ENCODE measurements at regions not wholly inside any gene's neighbourhood (a gene's known extent, or its start where the extent isn't known, plus 50 kb on each side); places are given as distances from the start of the nearest gene placed in this dataset.

DNA sequence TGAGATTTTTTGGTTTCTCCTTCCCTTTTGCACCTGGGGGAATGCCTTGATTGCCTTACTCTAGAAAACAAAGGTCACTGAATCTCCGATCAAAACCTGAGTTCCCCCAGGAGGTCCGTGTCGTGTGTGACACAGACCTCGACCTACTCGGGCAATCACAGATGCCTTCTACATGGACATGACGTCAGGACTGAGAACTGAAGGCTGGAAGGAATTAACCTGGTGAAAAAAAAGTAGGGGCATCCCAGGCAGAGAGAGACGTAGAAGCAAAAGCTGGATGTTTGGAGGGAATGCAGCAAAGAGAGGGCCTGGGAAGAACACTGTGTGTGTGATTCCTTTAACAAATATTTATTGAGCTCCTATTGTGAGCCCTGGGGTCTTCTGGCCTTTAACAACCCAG, 178.0 kb downstream of the PRDM2 start:
- Histone ChIP-seq H3K4me1 (no peaks in the 10 kb centered on the region), H3K27ac (no peak overlapping the region), H3K9me3 (no peaks in the 10 kb centered on the region), H3K36me3 (no peaks in the 10 kb centered on the region), H3K4me3 (no peak overlapping the region), H3K27me3 (peaks cover 6% of the 10 kb centered on the region)
- TF ChIP-seq EP300 (IDR thresholded peaks at IDR 0.05) (no peak), POLR2AphosphoS5 (IDR thresholded peaks at IDR 0.05) (no peak), POLR2A (IDR thresholded peaks at IDR 0.05) (no peak)
- TF ChIP-seq, protein P1, sequence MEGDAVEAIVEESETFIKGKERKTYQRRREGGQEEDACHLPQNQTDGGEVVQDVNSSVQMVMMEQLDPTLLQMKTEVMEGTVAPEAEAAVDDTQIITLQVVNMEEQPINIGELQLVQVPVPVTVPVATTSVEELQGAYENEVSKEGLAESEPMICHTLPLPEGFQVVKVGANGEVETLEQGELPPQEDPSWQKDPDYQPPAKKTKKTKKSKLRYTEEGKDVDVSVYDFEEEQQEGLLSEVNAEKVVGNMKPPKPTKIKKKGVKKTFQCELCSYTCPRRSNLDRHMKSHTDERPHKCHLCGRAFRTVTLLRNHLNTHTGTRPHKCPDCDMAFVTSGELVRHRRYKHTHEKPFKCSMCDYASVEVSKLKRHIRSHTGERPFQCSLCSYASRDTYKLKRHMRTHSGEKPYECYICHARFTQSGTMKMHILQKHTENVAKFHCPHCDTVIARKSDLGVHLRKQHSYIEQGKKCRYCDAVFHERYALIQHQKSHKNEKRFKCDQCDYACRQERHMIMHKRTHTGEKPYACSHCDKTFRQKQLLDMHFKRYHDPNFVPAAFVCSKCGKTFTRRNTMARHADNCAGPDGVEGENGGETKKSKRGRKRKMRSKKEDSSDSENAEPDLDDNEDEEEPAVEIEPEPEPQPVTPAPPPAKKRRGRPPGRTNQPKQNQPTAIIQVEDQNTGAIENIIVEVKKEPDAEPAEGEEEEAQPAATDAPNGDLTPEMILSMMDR (IDR thresholded peaks at IDR 0.05), result no peak
- no peak for DNase-seq (ENCODE audit: low spot score in 2 of 2)
- WGBS, result 79% methylated on average over 7 of the region's 7 CpGs

DNA sequence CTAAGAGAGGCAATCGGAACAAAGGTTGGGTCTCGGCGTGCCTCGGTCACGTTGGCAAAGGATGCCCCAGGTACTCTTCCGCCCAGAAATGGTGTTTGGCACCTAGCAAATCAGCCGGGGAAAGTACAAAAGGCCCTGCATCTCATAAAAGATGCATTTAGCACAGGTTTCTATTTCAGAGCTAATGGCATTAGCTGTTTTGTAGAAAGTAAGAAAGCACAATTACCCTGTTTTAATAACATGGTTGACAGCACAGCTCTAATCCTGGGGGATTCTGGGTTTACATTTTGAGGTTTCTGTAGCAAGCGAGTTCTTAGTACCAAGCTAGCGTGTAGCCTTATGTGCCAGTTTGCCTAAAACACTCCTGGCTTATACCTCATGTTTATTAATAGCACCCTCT, 178.5 kb downstream of the PRDM2 start:
- Histone ChIP-seq H3K4me3 (no peak overlapping the region), H3K9me3 (no peaks in the 10 kb centered on the region), H3K27me3 (peaks cover 6% of the 10 kb centered on the region), H3K36me3 (no peaks in the 10 kb centered on the region), H3K27ac (no peak overlapping the region), H3K4me1 (no peaks in the 10 kb centered on the region)
- no peak for DNase-seq (ENCODE audit: low spot score in 2 of 2)
- no peak for TF ChIP-seq EP300 (IDR thresholded peaks at IDR 0.05)
- no peak for TF ChIP-seq POLR2AphosphoS5 (IDR thresholded peaks at IDR 0.05)
- TF ChIP-seq, protein P1 (IDR thresholded peaks at IDR 0.05), result no peak
- TF ChIP-seq POLR2A (IDR thresholded peaks at IDR 0.05), result no peak
- 81% methylated on average over 9 of the region's 9 CpGs for WGBS

DNA sequence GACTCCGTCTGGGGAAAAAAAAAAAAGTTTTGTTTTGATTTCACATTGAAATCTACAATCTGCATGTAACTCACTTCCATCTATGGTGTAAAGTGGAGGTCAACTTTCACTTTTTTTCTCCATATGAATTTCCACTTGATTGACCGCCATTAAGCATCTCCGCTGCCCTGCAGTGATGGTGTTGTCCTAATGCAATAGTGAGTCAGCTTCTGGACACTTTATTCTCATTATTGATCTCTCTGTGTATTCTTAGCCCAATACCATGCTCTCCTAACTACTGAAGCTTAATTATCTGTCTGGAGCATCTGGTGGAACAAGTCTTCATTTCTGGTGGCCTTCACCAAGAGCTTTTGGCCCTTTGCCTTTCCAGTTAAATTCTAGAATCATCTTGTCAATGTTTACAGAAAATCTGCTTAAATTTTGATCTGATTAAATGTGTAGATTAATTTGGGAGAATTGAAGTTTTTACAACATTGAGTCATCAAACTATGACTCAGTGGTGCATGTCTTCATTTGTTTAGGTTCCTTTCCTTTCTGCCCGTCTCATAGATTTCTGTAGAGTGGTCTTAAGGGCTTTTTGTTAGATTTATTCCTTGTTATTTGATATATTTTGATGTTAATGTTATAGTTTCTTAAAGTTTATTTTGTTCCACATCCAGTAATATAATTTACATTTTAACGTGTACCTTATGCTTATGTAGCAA, 181.5 kb downstream of the PRDM2 start:
- 76% methylated on average over 5 of the region's 5 CpGs for WGBS
- Histone ChIP-seq H3K27ac (no peak overlapping the region), H3K9me3 (no peaks in the 10 kb centered on the region), H3K27me3 (peaks cover 3% of the 10 kb centered on the region), H3K4me3 (no peak overlapping the region), H3K4me1 (no peaks in the 10 kb centered on the region), H3K36me3 (no peaks in the 10 kb centered on the region)
- TF ChIP-seq, protein P1 (IDR thresholded peaks at IDR 0.05), result no peak
- no peak for TF ChIP-seq POLR2A (IDR thresholded peaks at IDR 0.05)
- no peak for TF ChIP-seq POLR2AphosphoS5 (IDR thresholded peaks at IDR 0.05)
- no peak for TF ChIP-seq EP300 (IDR thresholded peaks at IDR 0.05)
- DNase-seq (ENCODE audit: low spot score in 2 of 2), result no peak

DNA sequence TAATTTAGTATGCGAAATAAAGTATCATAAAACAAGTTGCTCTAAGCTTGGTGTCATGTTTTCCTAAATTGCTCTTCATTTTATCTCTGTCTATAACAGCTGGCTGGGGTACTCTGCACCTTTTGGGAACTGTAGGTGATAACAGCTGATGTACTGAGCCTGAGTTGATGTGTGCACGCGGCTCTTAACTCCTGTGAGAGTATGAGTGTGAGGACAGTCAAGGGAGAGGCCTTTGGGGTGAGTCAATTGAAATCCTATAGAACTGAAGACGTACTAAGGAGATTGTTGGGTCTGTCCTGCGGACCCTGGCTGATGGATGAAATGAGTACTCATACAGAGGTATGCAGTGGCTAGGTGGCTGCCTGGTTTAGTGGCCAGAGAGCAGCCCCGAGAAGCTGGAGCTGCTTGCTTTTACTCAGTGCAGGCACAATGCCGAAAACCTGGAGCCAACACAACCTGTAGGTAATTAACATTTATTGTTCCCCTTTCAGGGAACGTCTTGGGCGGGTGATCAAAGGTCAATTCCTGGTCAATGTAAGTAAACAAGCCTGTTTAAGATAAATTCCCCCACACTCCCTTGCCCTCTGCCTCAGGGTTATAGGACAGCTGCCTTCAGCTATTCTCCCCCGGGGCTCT, 188.5 kb downstream of the PRDM2 start:
- H3K27ac ChIP-seq, result no peak overlapping the region
- H3K36me3 ChIP-seq, result no peaks in the 10 kb centered on the region
- peaks cover 42% of the 10 kb centered on the region for H3K27me3 ChIP-seq
- WGBS, result 60% methylated on average over 10 of the region's 10 CpGs
- no peaks in the 10 kb centered on the region for H3K9me3 ChIP-seq
- DNase-seq (ENCODE audit: low spot score in 2 of 2), result no peak
- TF ChIP-seq, protein P1 (IDR thresholded peaks at IDR 0.05), result no peak
- no peak for TF ChIP-seq POLR2AphosphoS5 (IDR thresholded peaks at IDR 0.05)
- no peak for TF ChIP-seq POLR2A (IDR thresholded peaks at IDR 0.05)
- no peak for TF ChIP-seq EP300 (IDR thresholded peaks at IDR 0.05)
- H3K4me3 ChIP-seq, result no peak overlapping the region
- H3K4me1 ChIP-seq, result peaks cover 15% of the 10 kb centered on the region

DNA sequence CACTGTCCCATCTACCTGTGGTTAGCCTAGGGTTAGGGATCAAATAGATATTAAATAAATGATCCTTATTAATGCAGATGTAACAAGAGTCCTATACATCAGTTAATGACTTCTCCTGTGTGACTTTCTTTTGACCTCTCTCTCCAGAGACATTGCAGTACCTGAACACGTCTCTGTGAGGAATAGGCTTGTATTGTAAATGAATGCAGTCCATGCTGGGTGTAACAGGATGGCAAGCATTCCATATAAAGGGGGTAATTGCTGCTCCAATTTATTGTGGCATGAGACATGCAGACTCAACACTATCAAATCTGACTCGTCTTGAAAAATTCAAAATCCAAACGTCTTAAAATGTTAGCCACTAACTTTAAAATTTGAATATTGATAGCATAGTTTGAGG, 189.5 kb downstream of the PRDM2 start:
- Histone ChIP-seq H3K27ac (no peak overlapping the region), H3K9me3 (no peaks in the 10 kb centered on the region), H3K4me1 (peaks cover 16% of the 10 kb centered on the region), H3K4me3 (no peak overlapping the region), H3K36me3 (no peaks in the 10 kb centered on the region), H3K27me3 (peaks cover 51% of the 10 kb centered on the region)
- DNase-seq (ENCODE audit: low spot score in 2 of 2), result no peak
- TF ChIP-seq EP300 (IDR thresholded peaks at IDR 0.05) (no peak), POLR2A (IDR thresholded peaks at IDR 0.05) (no peak), POLR2AphosphoS5 (IDR thresholded peaks at IDR 0.05) (no peak)
- TF ChIP-seq, protein P1 (IDR thresholded peaks at IDR 0.05), result no peak
- 65% methylated on average over 3 of the region's 3 CpGs for WGBS
